ENCODE measurements at regions not wholly inside any gene's neighbourhood (a gene's known extent, or its start where the extent isn't known, plus 50 kb on each side); places are given as distances from the start of the nearest gene placed in this dataset.

DNA sequence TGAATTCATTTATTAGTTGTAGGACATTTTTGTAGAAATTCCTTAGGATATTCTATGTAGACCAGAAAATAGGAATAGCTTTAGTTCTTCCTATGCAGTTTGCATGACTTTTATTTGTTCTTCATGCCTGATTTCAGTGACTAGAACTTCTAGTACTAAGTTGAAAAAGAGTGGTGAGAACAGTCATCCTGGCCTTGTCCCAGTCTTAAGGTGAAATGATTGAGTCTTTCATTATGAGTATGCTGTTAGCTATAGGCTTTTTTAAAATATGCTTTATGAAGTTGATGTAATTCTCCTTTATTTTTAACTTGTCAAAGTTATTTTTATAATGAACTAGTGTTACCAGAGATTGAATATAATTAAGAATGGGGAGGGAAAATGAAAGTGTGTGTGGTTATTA is 690.1 kb upstream of the KLHL1 start:
- no peak for TF ChIP-seq CTCF (IDR thresholded peaks at IDR 0.05; ENCODE audit: borderline replicate concordance)
- Histone ChIP-seq H3K4me1 (no peaks in the 10 kb centered on the region), H3K27ac (replicated peaks) (no peak overlapping the region), H3K9me3 (replicated peaks) (no peaks in the 10 kb centered on the region), H3K36me3 (no peaks in the 10 kb centered on the region), H3K27me3 (ENCODE audit: low read depth) (no peaks in the 10 kb centered on the region), H3K4me3 (no peak overlapping the region)
- intact Hi-C loops (cut with micrococcal nuclease) = no loop called here
- DNase-seq = no peak

- Histone ChIP-seq H3K9me3 (replicated peaks) (no peaks in the 10 kb centered on the region), H3K36me3 (no peaks in the 10 kb centered on the region), H3K27ac (replicated peaks) (no peak overlapping the region), H3K27me3 (ENCODE audit: low read depth) (no peaks in the 10 kb centered on the region), H3K4me1 (no peaks in the 10 kb centered on the region), H3K4me3 (no peak overlapping the region)
- intact Hi-C loops (cut with micrococcal nuclease) = no loop called here
- DNase-seq = no peak
- TF ChIP-seq CTCF (IDR thresholded peaks at IDR 0.05; ENCODE audit: borderline replicate concordance) = no peak
These were observed 687.2 kb upstream of the KLHL1 start for GRCh38 chr13:70795484-70795883.

DNA sequence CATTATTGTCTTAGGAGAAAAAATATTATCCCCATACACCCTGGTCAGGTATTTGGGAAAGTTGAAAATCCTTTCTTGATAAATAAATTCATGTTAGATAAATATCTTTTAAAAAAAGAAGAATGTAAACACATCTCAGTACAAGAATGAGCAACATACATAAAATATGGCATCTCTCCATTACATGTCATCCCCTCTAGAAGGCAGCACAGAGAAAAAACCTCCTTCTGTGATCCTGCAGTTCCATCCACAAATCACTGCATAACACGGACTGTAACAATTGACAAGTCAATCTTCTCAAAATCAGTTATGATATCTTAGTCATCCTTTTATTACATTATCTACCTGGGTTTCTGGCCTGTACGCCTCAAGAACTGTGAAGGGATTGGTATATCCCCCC is 683.9 kb upstream of the KLHL1 start:
- Histone ChIP-seq H3K27ac (replicated peaks) (no peak overlapping the region), H3K4me3 (no peak overlapping the region), H3K27me3 (ENCODE audit: low read depth) (no peaks in the 10 kb centered on the region), H3K9me3 (replicated peaks) (no peaks in the 10 kb centered on the region), H3K4me1 (no peaks in the 10 kb centered on the region), H3K36me3 (no peaks in the 10 kb centered on the region)
- no peak for TF ChIP-seq CTCF (IDR thresholded peaks at IDR 0.05; ENCODE audit: borderline replicate concordance)
- no peak for DNase-seq
- intact Hi-C loops (cut with micrococcal nuclease) = no loop called here

GRCh38 chr13:70789751-70790150 is 681.5 kb upstream of the KLHL1 start:
- H3K9me3 ChIP-seq (replicated peaks) = no peaks in the 10 kb centered on the region
- no peaks in the 10 kb centered on the region for H3K27me3 ChIP-seq (ENCODE audit: low read depth)
- H3K36me3 ChIP-seq = no peaks in the 10 kb centered on the region
- H3K27ac ChIP-seq (replicated peaks) = no peak overlapping the region
- H3K4me1 ChIP-seq = no peaks in the 10 kb centered on the region
- H3K4me3 ChIP-seq = no peak overlapping the region
- intact Hi-C loops (cut with micrococcal nuclease) = no loop called here
- TF ChIP-seq CTCF (IDR thresholded peaks at IDR 0.05; ENCODE audit: borderline replicate concordance) = no peak
- DNase-seq = no peak

- no peak for TF ChIP-seq CTCF (IDR thresholded peaks at IDR 0.05; ENCODE audit: borderline replicate concordance)
- intact Hi-C loops (cut with micrococcal nuclease) = no loop called here
- Histone ChIP-seq H3K4me1 (no peaks in the 10 kb centered on the region), H3K36me3 (no peaks in the 10 kb centered on the region), H3K27ac (replicated peaks) (no peak overlapping the region), H3K9me3 (replicated peaks) (no peaks in the 10 kb centered on the region), H3K27me3 (ENCODE audit: low read depth) (no peaks in the 10 kb centered on the region), H3K4me3 (no peak overlapping the region)
- DNase-seq = no peak
These were observed 679.8 kb upstream of the KLHL1 start for GRCh38 chr13:70788074-70788473.

Measured in left ventricle myocardium inferior (tissue), 1 donor.